ENCODE measurements at regions not wholly inside any gene's neighbourhood (a gene's known extent, or its start where the extent isn't known, plus 50 kb on each side); places are given as distances from the start of the nearest gene placed in this dataset.

- DNase-seq, result no peak
These were observed 55.4 kb upstream of the SCEL start for GRCh38 chr13:77480066-77480465.

- no peak for DNase-seq
These were observed 56.2 kb upstream of the SCEL start for GRCh38 chr13:77479326-77479725.

DNA sequence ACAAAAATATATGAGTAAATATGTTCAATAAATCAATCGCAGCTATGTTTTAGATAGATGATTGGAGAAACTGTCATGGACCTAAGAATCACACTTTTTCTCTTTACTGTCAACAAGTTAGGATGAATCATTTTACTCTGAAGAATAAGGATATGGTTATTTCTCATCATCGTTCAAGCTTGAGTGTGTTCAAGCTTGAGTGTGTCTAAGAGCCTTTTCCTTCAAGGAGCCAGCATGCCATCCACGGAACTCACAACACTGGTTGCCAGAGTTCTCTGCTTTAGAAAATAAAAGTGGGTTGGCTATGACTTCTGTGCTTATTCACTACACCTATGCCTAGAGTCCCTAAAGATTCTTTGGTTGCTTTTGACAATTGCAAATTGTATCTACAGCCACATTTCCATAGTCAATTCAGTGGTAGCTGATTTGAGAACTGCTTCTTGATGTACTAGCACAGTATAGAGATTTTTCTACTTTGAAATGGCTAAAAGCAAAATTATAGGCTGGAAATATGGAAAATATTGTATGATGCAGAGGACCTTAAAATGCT, 58.1 kb upstream of the SCEL start:
- DNase-seq, result no peak

DNA sequence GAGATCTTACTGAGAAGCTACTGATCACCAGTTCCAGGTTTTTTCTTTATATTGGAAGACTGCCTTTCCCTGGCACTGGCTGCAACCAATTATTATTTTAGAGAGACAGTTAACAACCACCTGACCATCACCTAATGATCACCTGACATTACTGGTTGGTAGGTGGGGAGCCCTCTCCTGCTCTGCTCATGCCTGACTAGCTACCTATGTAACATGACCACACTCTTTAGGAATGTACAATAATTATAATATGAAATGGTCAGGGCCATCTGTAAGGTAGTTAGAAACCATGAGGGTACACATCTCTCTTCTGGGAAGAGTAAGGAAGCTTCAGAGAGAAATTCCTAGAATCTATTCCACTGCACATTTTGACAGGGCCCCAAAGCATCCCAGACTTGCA, 59.0 kb upstream of the SCEL start:
- no peak for DNase-seq

- DNase-seq, result no peak
These were observed 60.0 kb upstream of the SCEL start for GRCh38 chr13:77475345-77476084.

- DNase-seq, result no peak
These were observed 64.5 kb upstream of the SCEL start for GRCh38 chr13:77470986-77471385.

DNA sequence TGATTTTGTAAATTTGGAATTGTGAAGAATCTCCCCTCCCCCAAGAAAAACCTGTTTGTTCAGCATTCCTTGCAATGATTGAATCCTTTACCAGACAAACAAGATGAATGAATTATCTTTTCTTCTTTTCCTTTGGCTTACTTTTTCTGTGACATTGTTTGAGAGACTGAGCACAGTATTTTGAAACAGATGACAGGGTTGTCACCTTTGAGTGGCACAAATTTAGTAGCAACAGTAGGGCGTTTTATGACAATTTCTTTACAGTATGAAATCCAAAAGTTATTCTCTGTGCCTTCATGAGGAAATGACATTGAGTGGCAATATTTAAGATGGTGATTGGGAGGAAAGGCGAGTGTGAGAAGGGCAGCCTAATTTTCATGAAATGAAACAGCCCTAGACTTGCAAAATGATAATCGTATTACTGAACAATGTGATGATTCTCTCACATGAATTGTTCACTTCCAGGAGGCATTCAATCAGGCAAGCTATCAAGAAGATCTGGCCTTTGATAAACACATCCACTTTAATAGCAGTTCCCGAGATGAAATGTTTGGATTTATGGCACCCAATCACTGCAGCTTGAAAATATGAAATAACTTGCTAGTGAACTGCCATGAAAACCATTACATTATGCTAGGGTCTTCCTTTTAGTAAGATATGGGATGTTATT, 68.6 kb upstream of the SCEL start:
- DNase-seq, result no peak

DNA sequence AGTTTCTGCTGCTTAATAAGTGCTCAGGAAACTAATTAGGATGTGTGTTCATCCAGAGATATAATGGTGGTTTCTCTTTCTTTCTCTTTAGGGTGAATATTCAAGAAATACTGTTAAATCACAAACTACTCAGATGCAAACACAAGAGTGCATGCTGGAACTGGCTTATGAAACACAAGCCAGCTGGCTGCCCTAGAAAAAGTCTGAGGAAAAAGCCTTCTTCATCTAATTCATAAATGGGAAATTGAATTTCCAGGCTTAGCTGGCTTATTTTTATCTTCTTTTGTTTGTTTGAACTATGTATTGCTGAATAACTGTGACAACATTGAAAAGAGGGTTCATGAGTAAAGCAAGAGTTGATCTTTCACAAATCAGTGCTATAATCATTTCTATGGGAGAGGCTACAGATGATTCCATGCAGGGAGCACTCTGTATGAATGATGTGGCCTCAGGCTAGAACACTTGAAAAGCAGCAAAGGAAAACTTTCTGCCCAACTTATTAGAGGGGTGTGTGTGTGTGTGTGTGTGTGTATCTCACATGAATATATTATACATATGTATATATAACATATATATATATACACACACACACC, 69.8 kb upstream of the SCEL start:
- peak; percentile 32 for DNase-seq

GRCh38 chr13:77460195-77460594, 75.3 kb upstream of the SCEL start:
- peak; percentile 23 for DNase-seq

DNA sequence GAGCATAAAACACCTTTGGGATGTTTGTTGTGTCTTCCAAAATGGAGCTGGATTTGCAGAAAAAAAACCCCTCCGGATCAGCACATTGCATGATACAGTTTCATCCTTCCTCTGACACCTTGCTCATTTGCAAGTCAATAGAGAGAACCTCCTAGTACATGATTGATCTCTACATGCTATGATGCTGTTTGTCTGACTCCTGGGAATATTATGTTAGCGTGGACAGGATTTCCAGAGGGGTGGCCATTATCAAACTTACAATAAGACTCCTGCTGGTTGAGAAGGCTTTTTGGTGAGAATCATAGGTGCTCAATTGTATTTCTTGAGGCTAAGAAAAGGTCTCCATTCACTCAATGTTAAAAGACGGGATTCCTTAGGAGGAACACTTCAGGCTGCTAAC, 75.9 kb upstream of the SCEL start:
- no peak for DNase-seq

GRCh38 chr13:77458736-77459135, 76.8 kb upstream of the SCEL start:
- no peak for DNase-seq

- no peak for DNase-seq
These were observed 77.5 kb upstream of the SCEL start for GRCh38 chr13:77457966-77458365.

DNA sequence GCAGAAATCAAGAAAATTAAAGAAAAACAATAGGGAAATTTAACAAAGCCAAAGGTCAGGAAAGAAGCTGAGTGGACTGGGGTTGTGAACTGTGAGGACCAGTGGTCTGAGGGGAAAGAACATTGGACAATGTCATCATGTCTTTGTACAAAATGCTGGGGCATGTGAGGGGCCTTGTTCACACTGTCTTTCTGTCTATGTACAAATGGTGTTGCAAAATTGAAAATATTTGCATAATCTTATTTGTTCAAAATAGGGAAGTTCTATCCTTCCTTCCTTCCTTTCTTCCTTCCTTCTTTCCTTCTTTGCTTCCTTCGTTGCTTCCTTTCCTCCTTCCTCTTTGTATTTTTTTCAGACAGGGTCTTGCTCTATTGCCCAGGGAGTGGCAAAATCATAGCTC, 79.2 kb upstream of the SCEL start:
- no peak for DNase-seq

DNA sequence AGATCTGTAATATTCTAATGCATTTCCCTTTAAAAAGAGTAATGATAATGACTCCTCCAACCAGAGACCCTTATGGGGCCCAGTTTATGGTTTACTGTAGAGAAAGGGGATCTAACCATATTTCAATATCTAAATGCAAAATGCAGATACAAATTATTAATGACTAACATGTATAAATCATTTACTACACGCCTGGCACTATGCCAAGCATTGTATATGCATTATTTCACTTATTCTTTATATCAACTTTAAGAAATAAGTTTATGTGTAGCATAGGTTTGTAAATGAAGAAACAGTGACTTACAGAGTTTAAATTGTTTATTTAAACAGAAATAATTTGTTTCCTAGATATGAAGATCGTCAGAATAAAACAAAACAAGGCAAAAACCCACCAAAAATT, 86.2 kb upstream of the SCEL start:
- no peak for DNase-seq

- DNase-seq, result peak; percentile 17
These were observed 86.8 kb upstream of the SCEL start for GRCh38 chr13:77448689-77449088.

DNA sequence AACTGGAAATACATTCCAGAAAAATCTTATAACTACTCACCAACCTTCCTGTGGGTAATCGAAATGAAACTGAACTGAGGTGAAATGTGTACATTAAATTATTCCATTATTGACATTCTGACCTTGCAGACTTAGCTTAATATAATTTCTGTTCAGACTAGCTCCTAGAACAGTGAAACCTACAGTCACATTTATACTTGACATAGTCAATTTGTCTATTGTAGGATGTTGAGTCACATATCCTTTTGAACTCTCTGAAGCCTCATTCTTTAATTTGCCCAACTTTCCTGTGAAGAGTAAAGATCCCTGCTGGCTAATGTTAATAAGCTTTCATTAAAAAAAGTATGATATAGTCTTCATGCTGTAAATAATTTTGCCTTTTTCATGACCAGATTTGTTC, 92.0 kb upstream of the SCEL start:
- no peak for DNase-seq

DNA sequence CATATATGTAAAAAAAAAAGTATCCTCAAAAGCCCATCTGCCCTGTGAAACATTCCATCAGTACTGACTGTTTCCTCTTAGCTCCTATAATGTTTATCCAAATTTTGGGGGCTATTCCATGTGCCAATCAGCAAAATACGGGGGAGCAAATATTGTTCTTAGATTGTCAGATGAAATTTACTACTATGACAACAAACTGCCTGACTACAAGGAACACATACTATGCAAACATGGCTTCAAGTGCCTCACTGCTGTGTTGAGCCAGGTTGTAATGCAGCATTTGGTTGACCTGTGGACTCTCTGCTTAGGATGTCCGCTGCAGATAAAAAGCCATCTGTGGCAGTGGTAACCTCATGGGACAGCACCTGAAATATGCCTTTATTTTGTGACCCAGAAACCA, 98.2 kb upstream of the SCEL start:
- no peak for DNase-seq

GRCh38 chr13:77434289-77434688, 101.2 kb upstream of the SCEL start:
- no peak for DNase-seq

DNA sequence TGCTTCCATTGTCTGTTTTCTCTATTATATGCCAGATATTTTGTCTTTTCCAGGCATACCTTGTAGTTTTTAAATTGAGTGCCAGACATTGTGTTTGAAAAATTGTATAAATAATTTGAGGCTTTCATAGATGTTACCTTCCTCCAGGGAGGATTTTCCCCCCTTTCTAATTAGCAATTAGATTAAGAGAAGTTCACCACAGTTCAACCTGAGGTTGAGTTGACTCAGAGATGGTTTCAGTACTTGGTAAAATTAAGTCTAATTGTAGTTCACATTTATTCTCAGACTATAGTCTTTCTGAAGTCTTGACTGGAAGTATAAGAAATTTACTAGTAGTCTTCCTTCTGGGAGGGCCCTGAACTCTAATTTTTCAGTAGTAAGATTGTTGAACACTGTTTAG, 104.1 kb upstream of the SCEL start:
- no peak for DNase-seq

DNA sequence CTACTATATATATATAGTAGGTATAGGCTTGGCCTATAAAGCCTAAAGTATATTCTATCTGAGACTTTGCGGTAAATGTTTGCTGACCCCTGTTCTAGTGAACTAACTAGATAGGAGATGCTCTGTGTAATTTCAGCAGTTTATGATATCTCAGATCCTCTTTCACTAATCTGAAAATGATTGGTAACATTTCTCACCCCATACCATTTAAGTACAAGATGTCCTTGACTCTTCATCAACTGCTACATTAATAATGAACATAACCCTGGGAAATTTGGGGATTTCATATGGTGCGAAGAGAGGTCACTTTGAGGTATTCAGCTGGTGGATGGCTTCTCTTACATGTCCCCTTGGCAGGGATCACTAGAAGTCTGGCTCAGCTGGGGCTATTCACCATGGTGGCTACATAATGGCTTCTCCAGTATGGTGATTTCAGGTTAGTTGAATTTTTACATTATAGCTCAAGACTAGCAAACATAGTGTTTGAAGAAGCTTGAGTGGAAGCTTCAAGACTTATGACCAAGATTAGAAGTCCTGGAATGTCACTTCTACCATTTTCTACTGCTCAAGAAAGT, 103.6 kb upstream of the MYCBP2 start:
- no peak for DNase-seq

- peak; percentile 41 for DNase-seq
These were observed 102.6 kb upstream of the MYCBP2 start for GRCh38 chr13:77429320-77430142.

DNA sequence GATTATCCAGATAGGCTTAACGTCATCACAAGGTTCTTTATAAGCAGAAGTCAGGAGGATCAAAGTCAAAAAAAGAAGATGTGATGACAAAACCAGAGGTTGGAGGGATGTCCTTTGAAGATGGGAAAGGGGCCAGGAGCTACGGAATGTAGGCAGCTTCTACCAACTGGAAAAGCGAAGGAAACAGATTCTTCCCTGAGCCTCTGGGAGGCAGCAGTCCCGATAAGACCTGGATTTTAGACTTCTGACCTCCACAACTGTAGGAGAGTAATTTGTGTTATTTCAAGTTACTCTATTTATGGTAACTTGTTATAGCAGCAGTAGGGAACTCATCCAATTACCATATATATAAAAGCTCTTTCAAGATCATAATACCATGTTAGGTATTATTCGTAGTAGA, 98.8 kb upstream of the MYCBP2 start:
- no peak for DNase-seq

DNA sequence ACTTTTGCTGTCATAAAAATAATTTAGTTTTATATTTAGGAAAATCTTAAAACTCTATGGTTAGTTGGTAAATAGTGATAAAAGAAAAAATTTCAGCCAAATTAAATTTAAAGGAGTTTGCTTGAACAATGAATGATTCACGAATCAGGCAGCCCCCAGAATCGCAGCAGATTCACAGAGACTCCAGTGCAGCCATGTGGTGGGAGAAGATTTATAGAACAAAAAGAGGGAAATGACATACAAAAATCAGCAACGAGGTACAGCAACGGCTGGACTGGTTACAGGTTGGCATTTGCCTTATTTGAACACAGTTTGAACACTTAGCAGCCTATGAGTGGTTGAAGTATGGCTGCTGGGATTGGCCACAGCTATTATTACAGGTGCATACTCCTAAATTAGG, 96.4 kb upstream of the MYCBP2 start:
- DNase-seq, result no peak

Measured in femur (tissue), 1 donor.